GM10266 (cell line): ENCODE measurements at regions not wholly inside any gene's neighbourhood (a gene's known extent, or its start where the extent isn't known, plus 50 kb on each side); places are given as distances from the start of the nearest gene placed in this dataset.
"Not testable (repeated sequence)": the region's sequence is repeated elsewhere in the genome, so short reads cannot be mapped to it uniquely, and the experiment has no call there.

ENCODE experiments used
- DNase-seq: peaks from one replicate; pipeline ENCODE4 v3.0.0; 2012; ENCODE audit errors: extremely low spot score
- TF ChIP-seq, protein P1 (sequence below): IDR thresholded peaks from 2 replicates; pipeline ENCODE4 v1.5.1; 2012; ENCODE audit warnings: mild to moderate bottlenecking, low read depth; ENCODE audit not compliant: control insufficient read depth, insufficient read depth; ENCODE audit errors: missing control alignments

DNA sequence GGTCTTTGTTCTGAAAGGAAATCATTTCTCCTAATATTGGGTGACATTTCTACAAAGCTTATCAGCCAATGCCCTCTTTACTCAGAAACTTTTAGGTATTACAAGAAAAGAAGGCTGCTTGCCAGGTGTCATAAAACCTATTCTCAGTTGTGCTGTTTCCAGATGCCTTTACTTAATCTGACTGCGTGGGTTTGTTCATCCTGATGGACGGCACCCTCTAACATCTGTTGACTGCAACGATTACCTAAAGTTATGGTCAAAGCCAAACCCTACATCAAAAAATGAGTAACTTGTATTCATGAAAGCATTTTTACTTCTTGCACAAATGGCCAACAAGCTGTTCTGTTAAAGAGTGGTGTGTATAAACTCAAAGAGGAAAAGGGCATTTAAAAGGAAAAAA is 207.7 kb upstream of the PDZRN3 start:
- DNase-seq: no peak
- TF ChIP-seq, protein P1, sequence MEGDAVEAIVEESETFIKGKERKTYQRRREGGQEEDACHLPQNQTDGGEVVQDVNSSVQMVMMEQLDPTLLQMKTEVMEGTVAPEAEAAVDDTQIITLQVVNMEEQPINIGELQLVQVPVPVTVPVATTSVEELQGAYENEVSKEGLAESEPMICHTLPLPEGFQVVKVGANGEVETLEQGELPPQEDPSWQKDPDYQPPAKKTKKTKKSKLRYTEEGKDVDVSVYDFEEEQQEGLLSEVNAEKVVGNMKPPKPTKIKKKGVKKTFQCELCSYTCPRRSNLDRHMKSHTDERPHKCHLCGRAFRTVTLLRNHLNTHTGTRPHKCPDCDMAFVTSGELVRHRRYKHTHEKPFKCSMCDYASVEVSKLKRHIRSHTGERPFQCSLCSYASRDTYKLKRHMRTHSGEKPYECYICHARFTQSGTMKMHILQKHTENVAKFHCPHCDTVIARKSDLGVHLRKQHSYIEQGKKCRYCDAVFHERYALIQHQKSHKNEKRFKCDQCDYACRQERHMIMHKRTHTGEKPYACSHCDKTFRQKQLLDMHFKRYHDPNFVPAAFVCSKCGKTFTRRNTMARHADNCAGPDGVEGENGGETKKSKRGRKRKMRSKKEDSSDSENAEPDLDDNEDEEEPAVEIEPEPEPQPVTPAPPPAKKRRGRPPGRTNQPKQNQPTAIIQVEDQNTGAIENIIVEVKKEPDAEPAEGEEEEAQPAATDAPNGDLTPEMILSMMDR: no peak

DNA sequence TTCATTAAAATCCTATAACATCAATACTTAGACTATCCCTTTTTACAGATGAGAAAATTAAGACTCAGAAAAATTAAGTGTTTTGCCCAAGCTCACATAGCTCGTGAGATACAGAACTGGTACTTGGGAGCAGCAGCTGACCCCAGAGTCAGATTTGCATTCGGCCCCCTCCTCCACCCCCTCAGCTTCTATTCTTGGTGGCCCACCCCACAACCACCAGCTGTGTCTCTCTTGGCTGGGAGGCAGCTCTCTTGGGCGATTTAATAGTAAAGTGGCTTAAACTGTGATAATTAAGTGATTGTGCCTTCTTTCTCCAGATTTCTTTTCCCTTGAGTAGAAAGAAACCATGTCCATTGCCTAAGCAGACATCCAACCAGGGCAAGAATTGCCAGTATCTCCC is 203.6 kb upstream of the PDZRN3 start:
- TF ChIP-seq, protein P1: no peak

DNA sequence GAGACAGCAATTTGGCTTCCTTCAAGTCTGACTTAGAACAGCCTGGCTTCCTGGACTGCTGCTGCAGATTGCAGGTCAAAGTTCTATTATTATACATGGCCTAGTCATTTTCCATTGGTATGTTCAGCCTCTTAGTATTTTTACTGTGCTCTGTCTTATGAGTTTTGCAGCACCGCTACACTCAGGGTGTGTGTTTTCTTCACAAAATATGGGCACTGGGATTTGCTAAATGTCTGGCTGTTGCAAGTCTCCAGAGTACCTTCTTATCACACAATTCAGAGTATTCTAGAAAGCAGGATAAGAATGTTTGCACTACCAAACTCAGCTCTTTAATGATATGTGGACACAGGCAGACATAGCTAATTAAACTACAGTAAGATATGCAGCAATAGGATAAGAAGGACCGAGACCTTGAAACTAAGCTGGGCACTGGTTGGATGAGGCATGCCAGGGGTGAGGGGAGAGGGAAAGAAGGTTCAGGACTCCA is 203.0 kb upstream of the PDZRN3 start:
- no peak for DNase-seq
- TF ChIP-seq, protein P1: no peak

More for the DNA sequence above, 203.6 kb upstream of the PDZRN3 start:
- peak; percentile 8 for DNase-seq

DNA sequence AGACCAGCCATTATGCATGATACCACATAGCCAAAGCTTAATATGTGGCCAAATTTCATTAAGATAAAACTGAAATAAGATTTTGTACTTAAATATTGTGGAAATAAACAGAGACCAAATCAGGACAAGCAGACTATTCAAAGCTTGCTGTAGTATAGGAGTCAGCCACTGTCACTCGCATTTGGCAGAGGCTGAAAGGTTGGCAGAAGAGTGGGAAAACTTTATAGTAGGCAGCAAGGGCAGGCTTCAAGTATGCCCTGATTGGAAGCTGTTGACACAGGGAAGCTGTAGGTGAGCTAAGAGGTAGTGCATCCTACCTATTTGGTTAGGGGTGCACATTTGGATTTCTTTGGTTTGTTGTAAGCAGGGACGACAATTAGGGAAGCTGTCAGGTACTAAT is 202.5 kb upstream of the PDZRN3 start:
- DNase-seq: no peak
- TF ChIP-seq, protein P1: no peak

DNA sequence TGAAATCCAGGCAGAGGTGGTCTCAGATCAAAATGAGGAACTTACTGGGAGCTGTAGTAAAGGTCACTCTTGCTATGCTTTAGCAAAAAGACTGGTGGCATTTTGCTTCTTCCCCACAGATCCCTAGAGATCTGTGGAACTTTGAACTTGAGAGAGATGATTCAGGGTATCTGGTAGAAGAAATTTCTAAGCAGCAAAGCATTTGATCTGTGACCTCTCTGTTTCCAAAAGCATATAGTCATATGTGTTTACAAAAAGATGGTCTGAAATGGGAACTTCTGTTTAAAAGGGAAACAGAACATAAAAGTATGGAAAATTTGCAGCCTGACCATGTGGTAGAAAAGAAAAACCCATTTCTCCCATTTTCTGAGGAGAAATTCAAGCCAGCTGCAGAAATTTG is 196.2 kb upstream of the PDZRN3 start:
- DNase-seq: not testable (repeated sequence)

DNA sequence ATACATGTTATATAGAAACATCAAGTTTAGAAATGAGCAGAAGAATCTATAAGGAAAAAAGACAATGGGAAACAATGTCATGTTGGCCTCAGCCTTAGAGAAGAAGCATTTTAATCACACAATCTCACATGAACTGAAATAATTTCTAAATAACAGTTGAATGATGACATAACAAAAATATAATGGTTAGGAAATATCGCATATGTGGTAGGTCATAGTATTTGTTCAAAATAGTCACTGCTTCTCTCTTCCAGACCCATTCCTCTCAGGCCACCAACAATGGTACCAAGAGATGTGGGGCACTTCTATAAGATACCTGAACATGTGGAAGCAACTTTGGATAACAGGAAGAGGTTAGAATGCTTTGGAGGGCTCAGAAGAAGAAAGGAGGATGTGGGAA is 195.7 kb upstream of the PDZRN3 start:
- DNase-seq: no peak

DNA sequence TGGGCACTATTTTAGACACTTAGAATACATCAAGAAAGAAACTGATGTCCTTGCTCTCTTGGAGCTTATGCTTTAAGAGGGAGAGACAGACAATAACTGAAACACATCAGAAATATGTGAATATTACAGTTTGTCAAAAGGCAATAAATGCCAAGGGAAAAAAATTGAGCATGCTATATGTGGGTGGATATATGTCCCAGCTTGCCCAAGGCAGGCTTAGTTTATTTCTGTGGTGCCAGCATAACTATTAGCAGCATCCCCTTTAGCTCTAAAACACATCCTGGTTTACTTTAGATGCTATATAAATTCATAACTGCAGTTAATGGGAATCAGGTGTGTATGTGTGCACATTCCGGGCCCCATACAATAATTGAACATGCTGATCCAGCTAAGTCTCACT is 191.2 kb upstream of the PDZRN3 start:
- DNase-seq: no peak
- TF ChIP-seq, protein P1: no peak

More for the DNA sequence above, 195.7 kb upstream of the PDZRN3 start:
- TF ChIP-seq, protein P1: no peak

DNA sequence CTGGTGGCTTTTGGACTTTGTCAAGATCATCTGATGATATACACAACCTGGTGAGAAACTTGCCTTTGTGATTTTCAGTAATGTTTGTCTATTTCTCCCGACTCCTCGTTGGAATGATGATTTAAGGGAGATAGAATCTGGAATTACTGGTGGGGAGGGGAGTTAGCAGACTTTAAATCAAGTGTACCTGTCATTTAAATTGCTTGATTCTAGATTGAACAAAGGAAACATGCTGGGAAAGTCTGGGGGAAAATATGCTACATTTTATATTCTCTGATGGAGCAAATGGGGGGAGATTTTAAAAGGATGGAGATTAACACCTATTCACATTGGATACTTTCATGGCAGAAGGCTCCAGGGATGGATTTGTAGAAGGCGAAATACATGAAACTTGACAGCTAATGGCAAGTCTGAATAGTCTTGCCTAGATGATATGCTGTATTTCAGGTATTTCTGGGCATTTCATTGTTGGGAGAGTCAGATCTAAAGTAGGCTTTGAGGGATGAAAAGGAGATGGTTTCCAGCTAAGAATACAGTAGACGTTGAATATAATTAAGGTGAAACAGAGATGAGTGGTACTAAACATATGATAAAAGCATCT is 189.1 kb upstream of the PDZRN3 start:
- TF ChIP-seq, protein P1: no peak
- DNase-seq: no peak
